Osteoblast (primary cell): ENCODE measurements at regions not wholly inside any gene's neighbourhood (a gene's known extent, or its start where the extent isn't known, plus 50 kb on each side); places are given as distances from the start of the nearest gene placed in this dataset.
A peak's percentile ranks its signal among the peaks of the same experiment; 100 is the strongest.
"Not testable (repeated sequence)": the region's sequence is repeated elsewhere in the genome, so short reads cannot be mapped to it uniquely, and the experiment has no call there.

Source experiments
- DNase-seq: peaks from one replicate; pipeline ENCODE4 v3.0.0; 2011; ENCODE audit warnings: low spot score, mixed read lengths; ENCODE audit not compliant: insufficient read length; ENCODE audit errors: missing footprints
- H2AFZ ChIP-seq: 2 replicates; pipeline ENCODE4 v1.6.0; 2011; ENCODE audit warnings: mild to moderate bottlenecking, low read length
- H3K27ac ChIP-seq: 2 replicates; pipeline ENCODE4 v1.5.1; 2011; ENCODE audit warnings: mild to moderate bottlenecking, low read depth, low read length, moderate library complexity
- H3K27me3 ChIP-seq: 2 replicates; pipeline ENCODE4 v1.6.0; 2012; ENCODE audit warnings: mild to moderate bottlenecking, control low read depth, inconsistent platforms, low read length, moderate library complexity; ENCODE audit not compliant: insufficient read depth
- H3K36me3 ChIP-seq: 2 replicates; pipeline ENCODE4 v1.5.1; 2011; ENCODE audit warnings: mild to moderate bottlenecking, low read length, control low read depth, moderate library complexity; ENCODE audit not compliant: insufficient read depth
- H3K4me1 ChIP-seq: 2 replicates; pipeline ENCODE4 v1.5.1; 2011; ENCODE audit warnings: mild to moderate bottlenecking, low read length, control low read depth, moderate library complexity; ENCODE audit not compliant: insufficient read depth
- H3K4me2 ChIP-seq: 2 replicates; pipeline ENCODE4 v1.6.0; 2011; ENCODE audit warnings: mild to moderate bottlenecking, low read length; ENCODE audit not compliant: insufficient read depth
- H3K4me3 ChIP-seq: fragments of 200-600 bp; sonication (generic); 3 replicates; pipeline ENCODE4 v1.5.1; 2012; ENCODE audit warnings: mild to moderate bottlenecking, low read length, inconsistent platforms; ENCODE audit not compliant: insufficient read depth
- H3K79me2 ChIP-seq: 2 replicates; pipeline ENCODE4 v1.6.0; 2012; ENCODE audit warnings: mild to moderate bottlenecking, low read length, control low read depth, inconsistent platforms; ENCODE audit not compliant: insufficient read depth
- H3K9me3 ChIP-seq: 2 replicates; pipeline ENCODE4 v1.5.1; 2011; ENCODE audit warnings: low read depth, low read length, control low read depth
- H4K20me1 ChIP-seq: 2 replicates; pipeline ENCODE4 v1.6.0; 2012; ENCODE audit warnings: mild to moderate bottlenecking, low read length, control low read depth; ENCODE audit not compliant: insufficient read depth
- CTCF ChIP-seq: IDR thresholded peaks from 2 replicates; pipeline ENCODE4 v1.5.1; 2011; ENCODE audit warnings: mild to moderate bottlenecking, low read depth, low read length, moderate library complexity; ENCODE audit errors: extremely low read depth

GRCh38 chr10:109556399-109556798 lies 366.9 kb downstream of the XPNPEP1 start:
- Histone ChIP-seq H3K27me3 (no peaks in the 10 kb centered on the region), H3K4me3 (no peak overlapping the region), H3K79me2 (no peaks in the 10 kb centered on the region), H3K36me3 (no peaks in the 10 kb centered on the region), H3K9me3 (no peaks in the 10 kb centered on the region), H3K4me2 (no peak overlapping the region), H3K27ac (no peak overlapping the region), H3K4me1 (no peaks in the 10 kb centered on the region), H2AFZ (no peak overlapping the region), H4K20me1 (no peaks in the 10 kb centered on the region)
- DNase-seq, result no peak
- TF ChIP-seq CTCF, result no peak

- not testable (repeated sequence) for H3K4me1 ChIP-seq, H3K4me2 ChIP-seq, H4K20me1 ChIP-seq, H3K9me3 ChIP-seq, H3K79me2 ChIP-seq, H3K4me3 ChIP-seq, H3K27me3 ChIP-seq, DNase-seq, H3K27ac ChIP-seq, H2AFZ ChIP-seq, H3K36me3 ChIP-seq
Measured at GRCh38 chr10:109542050-109542603, 381.2 kb downstream of the XPNPEP1 start.

- H2AFZ ChIP-seq, result no peak overlapping the region
- peak; percentile 11 for DNase-seq
- no peaks in the 10 kb centered on the region for H4K20me1 ChIP-seq
- TF ChIP-seq CTCF, result no peak
- H3K4me3 ChIP-seq, result no peak overlapping the region
- H3K36me3 ChIP-seq, result no peaks in the 10 kb centered on the region
- H3K27me3 ChIP-seq, result no peaks in the 10 kb centered on the region
- H3K4me1 ChIP-seq, result no peaks in the 10 kb centered on the region
- no peaks in the 10 kb centered on the region for H3K9me3 ChIP-seq
- no peaks in the 10 kb centered on the region for H3K79me2 ChIP-seq
- no peak overlapping the region for H3K4me2 ChIP-seq
- no peak overlapping the region for H3K27ac ChIP-seq
Measured at GRCh38 chr10:109534193-109534592, 389.1 kb downstream of the XPNPEP1 start.

- no peaks in the 10 kb centered on the region for H3K36me3 ChIP-seq
- DNase-seq, result no peak
- no peaks in the 10 kb centered on the region for H3K27me3 ChIP-seq
- peaks cover 6% of the 10 kb centered on the region for H3K9me3 ChIP-seq
- TF ChIP-seq CTCF, result no peak
- H3K4me3 ChIP-seq, result no peak overlapping the region
- no peaks in the 10 kb centered on the region for H3K79me2 ChIP-seq
- H2AFZ ChIP-seq, result no peak overlapping the region
- no peaks in the 10 kb centered on the region for H3K4me1 ChIP-seq
- no peaks in the 10 kb centered on the region for H4K20me1 ChIP-seq
- H3K4me2 ChIP-seq, result no peak overlapping the region
- H3K27ac ChIP-seq, result no peak overlapping the region
Measured at GRCh38 chr10:109529258-109529657, 394.1 kb downstream of the XPNPEP1 start.
